Epithelial cell of esophagus (primary cell): ENCODE measurements at regions not wholly inside any gene's neighbourhood (a gene's known extent, or its start where the extent isn't known, plus 50 kb on each side); places are given as distances from the start of the nearest gene placed in this dataset.

Source experiments
- DNase-seq: peaks from one replicate; pipeline ENCODE4 v3.0.0; 2010; ENCODE audit warnings: low read depth
- H3K4me3 ChIP-seq: 2 replicates; pipeline ENCODE4 v1.5.1; 2011; ENCODE audit warnings: mild to moderate bottlenecking, low read length, control low read depth
- CTCF ChIP-seq: IDR thresholded peaks from 2 replicates; pipeline ENCODE4 v1.5.1; 2011; ENCODE audit warnings: low read depth, mild to moderate bottlenecking, low read length, control low read depth, inconsistent platforms; ENCODE audit not compliant: insufficient read depth; ENCODE audit errors: missing control alignments

- TF ChIP-seq CTCF = no peak
- H3K4me3 ChIP-seq = no peak overlapping the region
Observed at GRCh38 chr2:226307487-226308322, 491.9 kb downstream of the IRS1 start.

GRCh38 chr2:226306969-226307368 is 492.7 kb downstream of the IRS1 start:
- H3K4me3 ChIP-seq = no peak overlapping the region
- no peak for DNase-seq
- TF ChIP-seq CTCF = no peak

More at GRCh38 chr2:226307487-226308322, 491.9 kb downstream of the IRS1 start:
- no peak for DNase-seq

- no peak for DNase-seq
- no peak overlapping the region for H3K4me3 ChIP-seq
- TF ChIP-seq CTCF = no peak
Observed at GRCh38 chr2:226304308-226304707, 495.3 kb downstream of the IRS1 start.

GRCh38 chr2:226303707-226304106 is 495.9 kb downstream of the IRS1 start:
- DNase-seq = no peak
- no peak overlapping the region for H3K4me3 ChIP-seq
- TF ChIP-seq CTCF = no peak

- no peak overlapping the region for H3K4me3 ChIP-seq
- DNase-seq = no peak
- TF ChIP-seq CTCF = no peak
Observed at GRCh38 chr2:226300196-226300886, 499.3 kb downstream of the IRS1 start.

GRCh38 chr2:226299771-226300170 is 499.8 kb downstream of the IRS1 start:
- TF ChIP-seq CTCF = no peak
- H3K4me3 ChIP-seq = no peak overlapping the region
- no peak for DNase-seq

GRCh38 chr2:226295681-226296080 is 503.9 kb downstream of the IRS1 start:
- H3K4me3 ChIP-seq = no peak overlapping the region
- TF ChIP-seq CTCF = no peak
- no peak for DNase-seq
